ENCODE measurements at regions not wholly inside any gene's neighbourhood (a gene's known extent, or its start where the extent isn't known, plus 50 kb on each side); places are given as distances from the start of the nearest gene placed in this dataset.

DNA sequence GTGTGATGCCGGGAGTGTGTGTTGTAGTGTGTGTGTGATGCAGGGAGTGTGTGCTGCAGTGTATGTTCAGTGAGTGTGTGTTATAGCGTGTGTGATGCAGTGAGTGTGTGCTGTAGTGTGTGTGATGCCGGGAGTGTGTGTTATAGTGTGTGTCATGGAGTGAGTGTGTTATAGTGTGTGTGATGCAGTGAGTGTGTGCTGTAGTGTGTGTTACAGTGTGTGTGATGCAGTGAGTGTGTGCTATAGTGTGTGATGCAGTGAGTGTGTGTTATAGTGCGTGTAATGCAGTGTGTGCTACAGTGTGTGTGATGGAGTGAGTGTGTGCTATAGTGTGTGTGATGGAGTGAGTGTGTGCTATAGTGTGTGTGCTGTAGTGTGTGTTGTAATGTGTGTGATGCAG, 182.1 kb upstream of the SOX11 start:
- no peak overlapping the region for H3K4me3 ChIP-seq (ENCODE audit: insufficient read length, low read depth)
- TF ChIP-seq SUZ12 (IDR thresholded peaks at IDR 0.05; ENCODE audit: extremely low read depth, insufficient read depth, insufficient read length) (no peak), YY1 (IDR thresholded peaks at IDR 0.05; ENCODE audit: insufficient read depth, insufficient read length) (no peak), ZNF274 (IDR thresholded peaks at IDR 0.05; ENCODE audit: low read depth, low read length) (no peak)
- H3K9me3 ChIP-seq (ENCODE audit: insufficient read depth, low read length): no peaks in the 10 kb centered on the region
- peaks cover 3% of the 10 kb centered on the region for H3K4me1 ChIP-seq (ENCODE audit: insufficient read depth, insufficient read length)
- no peak overlapping the region for H3K9ac ChIP-seq (ENCODE audit: insufficient read length, low read depth)
- H3K27me3 ChIP-seq (ENCODE audit: insufficient read depth, insufficient read length): no peaks in the 10 kb centered on the region
- no peaks in the 10 kb centered on the region for H3K36me3 ChIP-seq (ENCODE audit: insufficient read depth, insufficient read length, low read length)
- no peak for DNase-seq (ENCODE audit: low read depth, low spot score)

DNA sequence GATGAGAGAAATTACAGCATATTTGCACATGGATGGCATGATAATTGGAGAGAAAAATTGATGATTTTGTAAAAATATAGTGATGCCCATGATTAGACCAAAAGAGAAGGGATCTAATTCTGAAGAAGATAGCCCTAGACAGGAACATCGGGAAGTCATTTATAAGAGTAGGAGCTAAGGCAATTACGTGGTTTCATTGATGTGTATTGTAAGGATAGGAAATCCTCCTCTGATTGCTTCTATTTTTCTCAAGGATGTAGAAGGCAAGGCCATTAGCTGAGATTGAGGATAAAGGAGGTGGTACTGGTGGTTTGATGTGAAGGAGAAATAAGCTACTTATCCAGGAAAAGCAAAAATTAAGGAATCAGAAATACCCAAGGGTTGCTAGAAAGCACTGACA, 176.5 kb upstream of the SOX11 start:
- TF ChIP-seq SUZ12 (IDR thresholded peaks at IDR 0.05; ENCODE audit: extremely low read depth, insufficient read depth, insufficient read length): no peak
- no peak for TF ChIP-seq YY1 (IDR thresholded peaks at IDR 0.05; ENCODE audit: insufficient read depth, insufficient read length)
- TF ChIP-seq ZNF274 (IDR thresholded peaks at IDR 0.05; ENCODE audit: low read depth, low read length): no peak
- Histone ChIP-seq H3K9me3 (ENCODE audit: insufficient read depth, low read length) (no peaks in the 10 kb centered on the region), H3K27me3 (ENCODE audit: insufficient read depth, insufficient read length) (no peaks in the 10 kb centered on the region), H3K36me3 (ENCODE audit: insufficient read depth, insufficient read length, low read length) (no peaks in the 10 kb centered on the region), H3K4me1 (ENCODE audit: insufficient read depth, insufficient read length) (no peaks in the 10 kb centered on the region), H3K4me3 (ENCODE audit: insufficient read length, low read depth) (no peak overlapping the region), H3K9ac (ENCODE audit: insufficient read length, low read depth) (no peak overlapping the region)
- DNase-seq (ENCODE audit: low read depth, low spot score): no peak

DNA sequence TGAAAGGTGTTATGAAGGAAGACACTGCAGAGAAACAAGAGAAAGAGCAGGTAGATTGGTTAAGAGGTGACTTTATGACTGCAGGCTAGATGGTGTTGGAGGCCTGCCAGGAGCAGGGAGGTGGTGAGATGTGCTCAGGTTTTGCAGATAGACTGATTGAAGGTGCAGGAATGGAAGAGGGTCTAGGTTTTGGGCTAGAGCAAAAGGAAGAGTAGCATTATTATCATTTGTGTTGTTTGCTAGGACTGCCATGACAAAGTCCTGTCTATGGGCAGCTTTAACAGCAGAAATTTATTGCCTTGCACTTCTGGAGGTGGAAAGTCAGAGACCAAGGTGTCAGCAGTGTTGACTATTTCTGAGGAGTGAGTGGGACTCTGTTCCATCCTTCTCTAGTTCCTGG, 172.9 kb upstream of the SOX11 start:
- Histone ChIP-seq H3K4me1 (ENCODE audit: insufficient read depth, insufficient read length) (no peaks in the 10 kb centered on the region), H3K36me3 (ENCODE audit: insufficient read depth, insufficient read length, low read length) (no peaks in the 10 kb centered on the region), H3K4me3 (ENCODE audit: insufficient read length, low read depth) (no peak overlapping the region), H3K27me3 (ENCODE audit: insufficient read depth, insufficient read length) (no peaks in the 10 kb centered on the region), H3K9me3 (ENCODE audit: insufficient read depth, low read length) (no peaks in the 10 kb centered on the region), H3K9ac (ENCODE audit: insufficient read length, low read depth) (no peak overlapping the region)
- TF ChIP-seq SUZ12 (IDR thresholded peaks at IDR 0.05; ENCODE audit: extremely low read depth, insufficient read depth, insufficient read length) (no peak), YY1 (IDR thresholded peaks at IDR 0.05; ENCODE audit: insufficient read depth, insufficient read length) (no peak), ZNF274 (IDR thresholded peaks at IDR 0.05; ENCODE audit: low read depth, low read length) (no peak)
- no peak for DNase-seq (ENCODE audit: low read depth, low spot score)

DNA sequence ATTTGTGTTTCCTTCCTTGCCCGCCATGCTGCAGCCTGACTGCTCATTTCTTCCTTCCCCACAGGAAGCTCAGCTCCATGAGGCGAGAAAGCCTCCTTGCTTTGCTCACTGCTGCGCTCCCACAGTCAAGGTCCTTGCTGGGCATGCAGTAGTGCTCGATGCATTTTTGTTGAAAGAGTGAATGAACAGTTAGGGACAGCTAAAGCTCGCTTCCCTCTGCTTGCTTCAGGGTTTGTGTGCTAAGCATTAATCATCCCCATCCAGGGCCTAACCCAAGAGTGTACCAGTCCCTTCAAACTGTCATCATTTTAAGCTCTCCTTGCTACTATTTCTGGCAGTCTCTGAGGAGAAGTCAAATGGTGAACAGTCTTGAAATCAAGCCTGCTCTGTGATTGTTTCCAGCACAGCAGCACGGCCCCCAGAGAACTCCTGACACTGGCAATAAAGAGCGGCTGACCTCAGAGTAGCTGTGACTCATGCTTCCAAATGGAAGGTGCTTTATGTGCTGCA, 171.7 kb upstream of the SOX11 start:
- Histone ChIP-seq H3K36me3 (ENCODE audit: insufficient read depth, insufficient read length, low read length) (no peaks in the 10 kb centered on the region), H3K9me3 (ENCODE audit: insufficient read depth, low read length) (no peaks in the 10 kb centered on the region), H3K4me1 (ENCODE audit: insufficient read depth, insufficient read length) (no peaks in the 10 kb centered on the region), H3K27me3 (ENCODE audit: insufficient read depth, insufficient read length) (no peaks in the 10 kb centered on the region), H3K4me3 (ENCODE audit: insufficient read length, low read depth) (no peak overlapping the region), H3K9ac (ENCODE audit: insufficient read length, low read depth) (no peak overlapping the region)
- no peak for DNase-seq (ENCODE audit: low read depth, low spot score)
- TF ChIP-seq YY1 (IDR thresholded peaks at IDR 0.05; ENCODE audit: insufficient read depth, insufficient read length) (no peak), ZNF274 (IDR thresholded peaks at IDR 0.05; ENCODE audit: low read depth, low read length) (no peak), SUZ12 (IDR thresholded peaks at IDR 0.05; ENCODE audit: extremely low read depth, insufficient read depth, insufficient read length) (no peak)

DNA sequence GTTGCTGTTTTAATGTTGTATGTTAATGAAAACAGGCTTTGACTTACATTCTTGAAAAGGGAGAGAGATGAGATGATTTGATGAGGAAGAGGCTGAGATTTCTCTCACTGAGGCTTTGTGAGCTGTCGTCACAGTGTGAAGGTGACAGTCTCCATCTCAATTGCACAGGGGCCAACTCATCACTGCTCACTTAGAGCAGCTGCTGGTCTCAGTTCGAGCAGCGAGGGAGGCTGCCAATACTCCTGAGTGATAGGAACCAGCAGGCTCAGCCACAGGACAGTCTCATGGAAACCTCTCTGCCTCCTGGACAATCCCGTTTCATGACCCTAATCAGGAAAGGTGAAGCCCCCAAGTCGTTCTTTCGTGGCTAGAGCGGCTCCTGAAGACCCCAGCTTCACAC, 170.7 kb upstream of the SOX11 start:
- Histone ChIP-seq H3K4me3 (ENCODE audit: insufficient read length, low read depth) (no peak overlapping the region), H3K9me3 (ENCODE audit: insufficient read depth, low read length) (no peaks in the 10 kb centered on the region), H3K36me3 (ENCODE audit: insufficient read depth, insufficient read length, low read length) (no peaks in the 10 kb centered on the region), H3K9ac (ENCODE audit: insufficient read length, low read depth) (no peak overlapping the region), H3K4me1 (ENCODE audit: insufficient read depth, insufficient read length) (no peaks in the 10 kb centered on the region), H3K27me3 (ENCODE audit: insufficient read depth, insufficient read length) (no peaks in the 10 kb centered on the region)
- TF ChIP-seq SUZ12 (IDR thresholded peaks at IDR 0.05; ENCODE audit: extremely low read depth, insufficient read depth, insufficient read length) (no peak), ZNF274 (IDR thresholded peaks at IDR 0.05; ENCODE audit: low read depth, low read length) (no peak), YY1 (IDR thresholded peaks at IDR 0.05; ENCODE audit: insufficient read depth, insufficient read length) (no peak)
- no peak for DNase-seq (ENCODE audit: low read depth, low spot score)

DNA sequence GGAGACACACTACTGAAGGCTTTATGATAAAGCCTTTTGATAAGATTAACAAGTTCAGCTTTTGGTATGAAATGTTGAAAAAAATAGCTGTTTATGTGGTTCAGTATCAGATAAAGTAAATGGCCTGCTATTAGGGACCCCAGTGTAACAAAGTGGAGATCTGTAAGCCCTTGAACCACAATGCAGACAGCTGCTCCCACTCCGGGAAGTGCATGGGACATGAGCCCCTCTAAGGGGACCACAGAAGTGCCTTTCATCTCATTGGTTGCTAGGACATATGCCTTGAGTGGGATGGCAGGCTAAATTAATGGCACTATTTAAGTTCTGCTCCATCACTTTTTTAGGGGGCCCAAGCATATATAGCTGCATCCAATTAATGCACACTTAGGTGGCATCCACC, 167.6 kb upstream of the SOX11 start:
- Histone ChIP-seq H3K4me1 (ENCODE audit: insufficient read depth, insufficient read length) (no peaks in the 10 kb centered on the region), H3K9ac (ENCODE audit: insufficient read length, low read depth) (no peak overlapping the region), H3K9me3 (ENCODE audit: insufficient read depth, low read length) (no peaks in the 10 kb centered on the region), H3K27me3 (ENCODE audit: insufficient read depth, insufficient read length) (no peaks in the 10 kb centered on the region), H3K36me3 (ENCODE audit: insufficient read depth, insufficient read length, low read length) (no peaks in the 10 kb centered on the region), H3K4me3 (ENCODE audit: insufficient read length, low read depth) (no peak overlapping the region)
- TF ChIP-seq YY1 (IDR thresholded peaks at IDR 0.05; ENCODE audit: insufficient read depth, insufficient read length) (no peak), SUZ12 (IDR thresholded peaks at IDR 0.05; ENCODE audit: extremely low read depth, insufficient read depth, insufficient read length) (no peak)
- no peak for DNase-seq (ENCODE audit: low read depth, low spot score)

DNA sequence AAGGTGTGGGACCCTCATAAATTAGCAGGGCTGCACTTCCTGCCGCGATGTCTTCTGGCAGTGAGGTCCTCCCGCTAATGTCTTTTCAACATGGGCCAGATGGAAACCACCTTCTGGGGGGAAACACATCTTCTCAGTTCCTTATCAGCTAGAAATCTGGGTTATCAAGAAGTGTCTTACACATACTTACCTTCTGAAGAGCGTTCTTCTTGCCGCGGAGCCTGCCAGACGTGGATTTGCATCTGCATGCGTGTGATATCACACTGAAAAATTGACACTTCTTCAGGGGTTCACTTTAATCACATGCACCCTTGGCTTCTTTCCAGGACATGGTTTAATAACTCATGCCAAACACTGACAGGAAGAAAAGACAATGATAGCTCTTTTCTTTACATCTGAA, 163.5 kb upstream of the SOX11 start:
- TF ChIP-seq SUZ12 (IDR thresholded peaks at IDR 0.05; ENCODE audit: extremely low read depth, insufficient read depth, insufficient read length) (no peak), YY1 (IDR thresholded peaks at IDR 0.05; ENCODE audit: insufficient read depth, insufficient read length) (no peak), ZNF274 (IDR thresholded peaks at IDR 0.05; ENCODE audit: low read depth, low read length) (no peak)
- no peaks in the 10 kb centered on the region for H3K9me3 ChIP-seq (ENCODE audit: insufficient read depth, low read length)
- H3K27me3 ChIP-seq (ENCODE audit: insufficient read depth, insufficient read length): no peaks in the 10 kb centered on the region
- no peaks in the 10 kb centered on the region for H3K36me3 ChIP-seq (ENCODE audit: insufficient read depth, insufficient read length, low read length)
- H3K9ac ChIP-seq (ENCODE audit: insufficient read length, low read depth): no peak overlapping the region
- H3K4me1 ChIP-seq (ENCODE audit: insufficient read depth, insufficient read length): no peaks in the 10 kb centered on the region
- no peak for DNase-seq (ENCODE audit: low read depth, low spot score)
- no peak overlapping the region for H3K4me3 ChIP-seq (ENCODE audit: insufficient read length, low read depth)
